SIG-M5 treated with dmso at 0.1 percent for 504 hours (cell line): ENCODE measurements at regions not wholly inside any gene's neighbourhood (a gene's known extent, or its start where the extent isn't known, plus 50 kb on each side); places are given as distances from the start of the nearest gene placed in this dataset.
"Not testable (repeated sequence)": the region's sequence is repeated elsewhere in the genome, so short reads cannot be mapped to it uniquely, and the experiment has no call there.

ENCODE experiments used
- DNase-seq: peaks from one replicate; lab custom pipeline; 2025; ENCODE audit not compliant: unreplicated experiment; lab: John Stamatoyannopoulos, UW

GRCh38 chr2:107543793-107544192, 282.9 kb upstream of the RGPD4 start:
- DNase-seq, result no peak

- DNase-seq, result peak; percentile 31
These were observed 281.6 kb upstream of the RGPD4 start for GRCh38 chr2:107545066-107545465.

GRCh38 chr2:107545851-107546250, 280.8 kb upstream of the RGPD4 start:
- no peak for DNase-seq

- no peak for DNase-seq
These were observed 278.5 kb upstream of the RGPD4 start for GRCh38 chr2:107548216-107548615.

- no peak for DNase-seq
These were observed 273.6 kb upstream of the RGPD4 start for GRCh38 chr2:107553046-107553445.

- peak; percentile 18 for DNase-seq
These were observed 273.2 kb upstream of the RGPD4 start for GRCh38 chr2:107553539-107553938.

GRCh38 chr2:107556038-107556627, 270.6 kb upstream of the RGPD4 start:
- DNase-seq, result no peak

- no peak for DNase-seq
These were observed 268.4 kb upstream of the RGPD4 start for GRCh38 chr2:107558295-107558694.

GRCh38 chr2:107569496-107569895, 257.2 kb upstream of the RGPD4 start:
- no peak for DNase-seq

GRCh38 chr2:107570876-107571275, 255.8 kb upstream of the RGPD4 start:
- DNase-seq, result no peak

- not testable (repeated sequence) for DNase-seq
These were observed 253.8 kb upstream of the RGPD4 start for GRCh38 chr2:107572890-107573289.

- no peak for DNase-seq
These were observed 249.7 kb upstream of the RGPD4 start for GRCh38 chr2:107576991-107577390.

GRCh38 chr2:107582487-107582886, 244.2 kb upstream of the RGPD4 start:
- no peak for DNase-seq

- DNase-seq, result no peak
These were observed 242.1 kb upstream of the RGPD4 start for GRCh38 chr2:107584577-107584976.

- no peak for DNase-seq
These were observed 240.8 kb upstream of the RGPD4 start for GRCh38 chr2:107585851-107586250.

GRCh38 chr2:107588181-107588580, 238.5 kb upstream of the RGPD4 start:
- no peak for DNase-seq

GRCh38 chr2:107589079-107589491, 237.6 kb upstream of the RGPD4 start:
- DNase-seq, result no peak

GRCh38 chr2:107591561-107592279, 235.0 kb upstream of the RGPD4 start:
- DNase-seq, result no peak

- DNase-seq, result no peak
These were observed 234.4 kb upstream of the RGPD4 start for GRCh38 chr2:107592280-107592624.

GRCh38 chr2:107595285-107595684, 231.4 kb upstream of the RGPD4 start:
- DNase-seq, result no peak

GRCh38 chr2:107595749-107596148, 230.9 kb upstream of the RGPD4 start:
- DNase-seq, result no peak

GRCh38 chr2:107597507-107597906, 229.2 kb upstream of the RGPD4 start:
- no peak for DNase-seq

GRCh38 chr2:107602801-107603200, 223.9 kb upstream of the RGPD4 start:
- DNase-seq, result no peak
